ENCODE measurements at regions not wholly inside any gene's neighbourhood (a gene's known extent, or its start where the extent isn't known, plus 50 kb on each side); places are given as distances from the start of the nearest gene placed in this dataset.

GRCh38 chr11:15589070-15589626 lies 474.4 kb downstream of the INSC start:
- no peaks in the 10 kb centered on the region for H3K9me3 ChIP-seq
- no peaks in the 10 kb centered on the region for H3K27me3 ChIP-seq
- no peak for DNase-seq
- intact Hi-C loops (cut with DNase I): no loop called here
- 82 to 88% methylated on average over 8 of the region's 8 CpGs for WGBS, 2 donors
- H3K4me1 ChIP-seq: no peaks in the 10 kb centered on the region
- no peaks in the 10 kb centered on the region for H3K36me3 ChIP-seq
- no peak overlapping the region for H3K4me3 ChIP-seq
- H3K27ac ChIP-seq: no peak overlapping the region
- no peak for TF ChIP-seq POLR2A (IDR thresholded peaks at IDR 0.05)
- no peak for TF ChIP-seq CTCF (IDR thresholded peaks at IDR 0.05)

- Histone ChIP-seq H3K4me3 (no peak overlapping the region), H3K36me3 (no peaks in the 10 kb centered on the region), H3K9me3 (no peaks in the 10 kb centered on the region), H3K4me1 (no peaks in the 10 kb centered on the region), H3K27ac (no peak overlapping the region), H3K27me3 (no peaks in the 10 kb centered on the region)
- TF ChIP-seq CTCF (IDR thresholded peaks at IDR 0.05): no peak
- no peak for TF ChIP-seq POLR2A (IDR thresholded peaks at IDR 0.05)
- no peak for DNase-seq
- 38% methylated on average over 1 of the region's 1 CpG; no CpG with 5 or more reads in 1 of the 2 donors for WGBS, 2 donors
- intact Hi-C loops (cut with DNase I): no loop called here
These were observed 475.4 kb downstream of the INSC start for GRCh38 chr11:15590132-15590531.

DNA sequence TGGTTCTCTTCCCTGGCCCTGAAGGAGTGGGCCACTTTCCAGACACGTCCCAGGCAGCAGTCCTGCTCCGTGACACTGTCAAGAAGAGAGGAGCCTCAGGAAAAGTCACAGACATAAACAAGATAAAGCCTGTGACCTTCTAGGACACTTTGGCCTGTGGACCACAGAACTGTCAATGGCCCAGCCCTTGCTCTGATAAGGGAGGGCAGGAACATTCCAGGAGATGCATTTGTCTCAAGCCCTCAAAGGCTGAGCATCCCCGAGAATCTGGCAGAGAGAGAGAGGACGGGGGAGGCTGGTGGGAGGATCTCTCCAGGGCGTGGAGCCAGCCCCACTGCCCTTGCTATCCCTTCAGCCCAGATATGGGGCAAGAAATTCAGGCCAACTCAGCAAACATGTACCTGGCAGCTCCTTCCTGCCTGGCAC lies 476.4 kb downstream of the INSC start:
- 49 to 79% methylated on average over 3 to 5 of the region's 5 CpGs for WGBS, 2 donors
- TF ChIP-seq CTCF (IDR thresholded peaks at IDR 0.05) (no peak), POLR2A (IDR thresholded peaks at IDR 0.05) (no peak)
- Histone ChIP-seq H3K36me3 (no peaks in the 10 kb centered on the region), H3K27me3 (no peaks in the 10 kb centered on the region), H3K9me3 (no peaks in the 10 kb centered on the region), H3K27ac (no peak overlapping the region), H3K4me1 (no peaks in the 10 kb centered on the region), H3K4me3 (no peak overlapping the region)
- DNase-seq: no peak
- intact Hi-C loops (cut with DNase I): no loop called here

- Histone ChIP-seq H3K4me1 (no peaks in the 10 kb centered on the region), H3K9me3 (no peaks in the 10 kb centered on the region), H3K27ac (no peak overlapping the region), H3K36me3 (no peaks in the 10 kb centered on the region), H3K27me3 (no peaks in the 10 kb centered on the region), H3K4me3 (no peak overlapping the region)
- TF ChIP-seq CTCF (IDR thresholded peaks at IDR 0.05) (no peak), POLR2A (IDR thresholded peaks at IDR 0.05) (no peak)
- 80 to 84% methylated on average over 3 to 4 of the region's 4 CpGs for WGBS, 2 donors
- no peak for DNase-seq
- intact Hi-C loops (cut with DNase I): no loop called here
These were observed 479.9 kb downstream of the INSC start for GRCh38 chr11:15594607-15595006.

DNA sequence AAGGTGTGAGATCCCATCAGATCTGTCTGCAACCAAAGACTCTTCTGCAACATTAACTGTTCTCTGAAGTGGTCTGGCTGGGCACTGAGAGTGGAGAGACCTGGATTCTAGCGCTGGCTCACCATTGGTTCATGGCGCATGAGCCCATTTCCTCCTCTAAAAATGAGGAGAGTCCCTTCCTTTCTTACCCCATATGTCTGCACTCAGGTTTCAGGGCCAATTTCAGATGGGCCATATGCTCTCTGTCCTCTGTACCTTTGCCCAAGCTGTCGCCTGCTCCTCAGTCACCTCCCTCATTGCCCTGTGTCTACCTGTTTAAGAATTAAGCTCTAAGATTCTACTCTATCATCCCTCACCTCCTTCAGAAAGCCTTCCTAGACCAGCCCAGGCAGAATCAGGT lies 484.7 kb downstream of the INSC start:
- TF ChIP-seq POLR2A (IDR thresholded peaks at IDR 0.05): no peak
- no peak for TF ChIP-seq CTCF (IDR thresholded peaks at IDR 0.05)
- Histone ChIP-seq H3K4me1 (peaks cover 0 to 10% (median 4%) of the 10 kb centered on the region in 3 donors), H3K9me3 (no peaks in the 10 kb centered on the region), H3K36me3 (no peaks in the 10 kb centered on the region), H3K27ac (no peak overlapping the region), H3K4me3 (no peak overlapping the region), H3K27me3 (peaks cover 0 to 9% (median 0%) of the 10 kb centered on the region in 4 donors)
- 91 to 98% methylated on average over 3 of the region's 3 CpGs for WGBS, 2 donors
- intact Hi-C loops (cut with DNase I): no loop called here
- DNase-seq: no peak
